GM19043 (cell line): ENCODE measurements at regions not wholly inside any gene's neighbourhood (a gene's known extent, or its start where the extent isn't known, plus 50 kb on each side); places are given as distances from the start of the nearest gene placed in this dataset.

ENCODE experiments used
- ATAC-seq: cut with Tn5 transposase; IDR thresholded peaks from one replicate; pipeline ENCODE4 v1.9.1; 2021; ENCODE audit warnings: low read depth; ENCODE audit not compliant: unreplicated experiment

- ATAC-seq, result no peak
These were observed 201.5 kb upstream of the LUZP2 start for GRCh38 chr11:24295360-24295759.

- no peak for ATAC-seq
These were observed 199.4 kb upstream of the LUZP2 start for GRCh38 chr11:24297461-24297860.

GRCh38 chr11:24298146-24298545 lies 198.7 kb upstream of the LUZP2 start:
- ATAC-seq, result no peak

GRCh38 chr11:24311974-24312373 lies 184.9 kb upstream of the LUZP2 start:
- no peak for ATAC-seq

- no peak for ATAC-seq
These were observed 184.2 kb upstream of the LUZP2 start for GRCh38 chr11:24312464-24313238.

- no peak for ATAC-seq
These were observed 175.6 kb upstream of the LUZP2 start for GRCh38 chr11:24321229-24321628.

- no peak for ATAC-seq
These were observed 172.6 kb upstream of the LUZP2 start for GRCh38 chr11:24324211-24324610.

- ATAC-seq, result no peak
These were observed 152.6 kb upstream of the LUZP2 start for GRCh38 chr11:24344222-24344621.

- no peak for ATAC-seq
These were observed 147.9 kb upstream of the LUZP2 start for GRCh38 chr11:24348908-24349307.

GRCh38 chr11:24351179-24351578 lies 145.7 kb upstream of the LUZP2 start:
- ATAC-seq, result no peak

GRCh38 chr11:24356501-24356900 lies 140.4 kb upstream of the LUZP2 start:
- ATAC-seq, result no peak

GRCh38 chr11:24357620-24358410 lies 139.0 kb upstream of the LUZP2 start:
- ATAC-seq, result no peak

GRCh38 chr11:24372491-24372890 lies 124.4 kb upstream of the LUZP2 start:
- ATAC-seq, result no peak

- no peak for ATAC-seq
These were observed 123.3 kb upstream of the LUZP2 start for GRCh38 chr11:24373516-24373915.

- no peak for ATAC-seq
These were observed 121.5 kb upstream of the LUZP2 start for GRCh38 chr11:24375351-24375750.

GRCh38 chr11:24375931-24376330 lies 120.9 kb upstream of the LUZP2 start:
- no peak for ATAC-seq

GRCh38 chr11:24383137-24383536 lies 113.7 kb upstream of the LUZP2 start:
- no peak for ATAC-seq

- ATAC-seq, result no peak
These were observed 112.6 kb upstream of the LUZP2 start for GRCh38 chr11:24384240-24384639.

GRCh38 chr11:24386546-24387397 lies 110.1 kb upstream of the LUZP2 start:
- no peak for ATAC-seq

- no peak for ATAC-seq
These were observed 107.3 kb upstream of the LUZP2 start for GRCh38 chr11:24389575-24389974.

- ATAC-seq, result no peak
These were observed 106.8 kb upstream of the LUZP2 start for GRCh38 chr11:24390016-24390415.
